ENCODE measurements at regions not wholly inside any gene's neighbourhood (a gene's known extent, or its start where the extent isn't known, plus 50 kb on each side); places are given as distances from the start of the nearest gene placed in this dataset.

- Histone ChIP-seq H3K36me3 (ENCODE audit: low read length) (no peaks in the 10 kb centered on the region), H3K9me2 (replicated peaks; ENCODE audit: insufficient read depth, low read length) (no peaks in the 10 kb centered on the region), H3K4me2 (ENCODE audit: low read depth, low read length, poor library complexity, severe bottlenecking) (no peak overlapping the region), H3K9me3 (ENCODE audit: insufficient read depth, low read length) (no peaks in the 10 kb centered on the region), H4K20me1 (ENCODE audit: low read depth, low read length) (no peaks in the 10 kb centered on the region), H3F3A (ENCODE audit: insufficient read depth) (no peaks in the 10 kb centered on the region), H3K27me3 (ENCODE audit: low read length) (no peaks in the 10 kb centered on the region), H3K27ac (ENCODE audit: low read depth, low read length) (no peak overlapping the region), H3K9ac (ENCODE audit: low read length) (no peak overlapping the region), H2AFZ (ENCODE audit: low read depth, low read length, severe bottlenecking) (no peak overlapping the region), H3K79me2 (ENCODE audit: insufficient read depth, low read length) (no peaks in the 10 kb centered on the region), H3K4me3 (ENCODE audit: insufficient read depth, low read length, poor library complexity, severe bottlenecking) (no peak overlapping the region)
- TF ChIP-seq EZH2phosphoT487 (conservative IDR thresholded peaks at IDR 0.05; ENCODE audit: low read length) (no peak), CTCF (IDR thresholded peaks at IDR 0.05; ENCODE audit: insufficient read depth, low read length, poor library complexity, severe bottlenecking) (no peak)
Measured at GRCh38 chr7:13009517-13009916, 322.1 kb downstream of the ARL4A start.

GRCh38 chr7:13014011-13014410, 326.6 kb downstream of the ARL4A start:
- no peak for TF ChIP-seq CTCF (IDR thresholded peaks at IDR 0.05; ENCODE audit: insufficient read depth, low read length, poor library complexity, severe bottlenecking)
- TF ChIP-seq EZH2phosphoT487 (conservative IDR thresholded peaks at IDR 0.05; ENCODE audit: low read length): no peak

GRCh38 chr7:13016036-13016581, 328.7 kb downstream of the ARL4A start:
- no peaks in the 10 kb centered on the region for H4K20me1 ChIP-seq (ENCODE audit: low read depth, low read length)
- H3K4me2 ChIP-seq (ENCODE audit: low read depth, low read length, poor library complexity, severe bottlenecking): no peak overlapping the region
- no peak overlapping the region for H3K27ac ChIP-seq (ENCODE audit: low read depth, low read length)
- H3K27me3 ChIP-seq (ENCODE audit: low read length): no peaks in the 10 kb centered on the region
- no peaks in the 10 kb centered on the region for H3K9me3 ChIP-seq (ENCODE audit: insufficient read depth, low read length)
- H3K4me3 ChIP-seq (ENCODE audit: insufficient read depth, low read length, poor library complexity, severe bottlenecking): no peak overlapping the region
- H3F3A ChIP-seq (ENCODE audit: insufficient read depth): no peaks in the 10 kb centered on the region
- no peaks in the 10 kb centered on the region for H3K36me3 ChIP-seq (ENCODE audit: low read length)
- H3K9me2 ChIP-seq (replicated peaks; ENCODE audit: insufficient read depth, low read length): no peaks in the 10 kb centered on the region
- no peaks in the 10 kb centered on the region for H3K79me2 ChIP-seq (ENCODE audit: insufficient read depth, low read length)
- H2AFZ ChIP-seq (ENCODE audit: low read depth, low read length, severe bottlenecking): no peak overlapping the region
- TF ChIP-seq EZH2phosphoT487 (conservative IDR thresholded peaks at IDR 0.05; ENCODE audit: low read length): no peak
- no peak for TF ChIP-seq CTCF (IDR thresholded peaks at IDR 0.05; ENCODE audit: insufficient read depth, low read length, poor library complexity, severe bottlenecking)
- no peak overlapping the region for H3K9ac ChIP-seq (ENCODE audit: low read length)

More at GRCh38 chr7:13014011-13014410, 326.6 kb downstream of the ARL4A start:
- Histone ChIP-seq H3K79me2 (ENCODE audit: insufficient read depth, low read length) (no peaks in the 10 kb centered on the region), H3K4me3 (ENCODE audit: insufficient read depth, low read length, poor library complexity, severe bottlenecking) (no peak overlapping the region), H3K36me3 (ENCODE audit: low read length) (no peaks in the 10 kb centered on the region), H2AFZ (ENCODE audit: low read depth, low read length, severe bottlenecking) (no peak overlapping the region), H3K27me3 (ENCODE audit: low read length) (no peaks in the 10 kb centered on the region), H3K9me2 (replicated peaks; ENCODE audit: insufficient read depth, low read length) (no peaks in the 10 kb centered on the region), H3K9me3 (ENCODE audit: insufficient read depth, low read length) (no peaks in the 10 kb centered on the region), H3K9ac (ENCODE audit: low read length) (no peak overlapping the region), H3K27ac (ENCODE audit: low read depth, low read length) (no peak overlapping the region), H3K4me2 (ENCODE audit: low read depth, low read length, poor library complexity, severe bottlenecking) (no peak overlapping the region), H4K20me1 (ENCODE audit: low read depth, low read length) (no peaks in the 10 kb centered on the region), H3F3A (ENCODE audit: insufficient read depth) (no peaks in the 10 kb centered on the region)

Measured in SU-DHL-6 (cell line).